HG03565 (cell line): ENCODE measurements at regions not wholly inside any gene's neighbourhood (a gene's known extent, or its start where the extent isn't known, plus 50 kb on each side); places are given as distances from the start of the nearest gene placed in this dataset.

Experiments
- ATAC-seq: cut with Tn5 transposase; IDR thresholded peaks from one replicate; pipeline ENCODE4 v1.9.1; 2021; ENCODE audit warnings: mild to moderate bottlenecking, moderate library complexity; ENCODE audit not compliant: unreplicated experiment

- no peak for ATAC-seq
These were observed 50.5 kb upstream of the HSPA12A start for GRCh38 chr10:116792817-116793216.

DNA sequence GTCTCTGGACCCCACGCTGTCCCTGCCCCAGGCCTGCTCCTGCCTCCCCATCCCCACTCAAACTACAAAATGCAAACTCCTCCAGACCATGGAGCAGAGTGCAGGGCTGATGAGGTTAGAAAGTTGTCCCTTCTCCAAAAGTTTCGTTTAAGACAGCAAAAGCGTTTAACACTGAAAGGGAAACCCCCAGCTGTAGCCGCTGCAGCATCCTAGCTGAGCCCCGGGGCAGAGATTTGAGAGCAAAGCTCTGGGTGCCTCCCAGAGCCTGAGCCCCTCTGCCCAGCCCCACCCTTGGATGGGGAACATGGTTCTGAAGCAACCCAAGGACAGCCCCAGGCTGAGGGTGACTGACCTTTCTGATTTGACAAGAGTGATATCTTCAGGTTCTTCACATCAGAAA is 52.8 kb upstream of the ENO4 start:
- no peak for ATAC-seq

DNA sequence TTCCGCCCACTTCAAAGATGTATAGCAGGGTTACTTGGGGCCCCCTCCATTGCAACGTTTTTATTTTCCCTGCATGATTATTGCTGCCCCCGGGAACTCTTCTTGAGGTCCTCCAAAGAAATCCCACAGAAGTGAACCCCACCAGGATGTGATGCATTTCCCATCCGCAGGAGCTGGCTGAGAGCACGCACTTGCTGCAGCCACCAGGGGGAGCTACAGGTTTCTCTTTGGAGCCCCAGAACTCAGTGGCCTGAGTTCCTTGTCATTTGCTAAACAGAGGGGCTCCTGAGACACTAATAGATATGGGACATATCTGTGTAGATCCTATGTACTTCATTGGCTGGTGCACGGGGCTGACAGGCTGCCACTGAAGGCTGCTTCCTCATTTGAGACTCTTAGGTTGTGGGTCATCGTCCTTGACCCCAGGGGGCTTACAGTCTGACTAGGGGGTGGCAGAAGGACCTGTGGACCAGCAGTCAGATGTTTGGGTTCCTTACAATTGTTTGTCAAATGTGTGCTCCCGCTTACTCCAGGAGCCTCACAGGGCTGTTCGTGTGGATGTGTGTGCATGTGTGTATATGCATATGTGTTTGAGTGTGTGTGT is 52.3 kb upstream of the ENO4 start:
- ATAC-seq: peak; percentile 78

GRCh38 chr10:116798859-116799258 is 50.4 kb upstream of the ENO4 start:
- ATAC-seq: no peak
